H1 (cell line): ENCODE measurements at regions not wholly inside any gene's neighbourhood (a gene's known extent, or its start where the extent isn't known, plus 50 kb on each side); places are given as distances from the start of the nearest gene placed in this dataset.

ENCODE experiments used
- CTCF ChIA-PET: fragments of 300-600 bp; sonication (Branson Sonifier 250); formaldehyde crosslinking; loops from one replicate; lab custom pipeline; 2021; ENCODE audit not compliant: partially characterized antibody; lab: Charles Lee
- POLR2A ChIA-PET: fragments of 300-600 bp; sonication (Branson Sonifier 250); formaldehyde crosslinking; loops from one replicate; lab custom pipeline; 2021; ENCODE audit warnings: inconsistent platforms; ENCODE audit not compliant: partially characterized antibody; lab: Charles Lee
- DNase-seq, 2 experiments: peaks; one replicate each; pipeline versions ENCODE4 v3.0.0 to v3.0.0-alpha.2; 2010 to 2022; ENCODE audit warnings: low spot score in 2 of 2, low read depth in 1 of 2, mixed read lengths in 1 of 2
- FAIRE-seq: peaks from 2 replicates; lab custom pipeline; 2011; peaks lifted over from hg19 to GRCh38; lab: Jason Lieb, UNC
- H2AFZ ChIP-seq: 2 replicates; pipeline ENCODE4 v1.8.1; 2012; ENCODE audit warnings: low read length, inconsistent platforms
- H2AK5ac ChIP-seq: 2 replicates; pipeline ENCODE4 v1.6.1; 2013; ENCODE audit warnings: low read depth, low read length
- H2BK120ac ChIP-seq: replicated peaks from 2 replicates; pipeline ENCODE3; 2013; ENCODE audit warnings: low read depth, low read length, inconsistent platforms
- H2BK12ac ChIP-seq: 2 replicates; pipeline ENCODE4 v1.6.1; 2013; ENCODE audit warnings: low read depth, low read length
- H2BK15ac ChIP-seq: 2 replicates; pipeline ENCODE4 v1.6.1; 2013; ENCODE audit warnings: low read length
- H2BK20ac ChIP-seq: 2 replicates; pipeline ENCODE4 v1.6.1; 2013; ENCODE audit warnings: low read length
- H2BK5ac ChIP-seq: 2 replicates; pipeline ENCODE4 v1.6.1; 2013; ENCODE audit warnings: low read depth, low read length
- H3K14ac ChIP-seq: 2 replicates; pipeline ENCODE4 v1.6.1; 2013; ENCODE audit warnings: inconsistent platforms; ENCODE audit not compliant: insufficient read length
- H3K18ac ChIP-seq: 2 replicates; pipeline ENCODE4 v1.6.1; 2013; ENCODE audit warnings: low read length; ENCODE audit errors: extremely low read depth
- H3K23ac ChIP-seq: 2 replicates; pipeline ENCODE4 v1.6.1; 2013; ENCODE audit warnings: inconsistent platforms; ENCODE audit not compliant: insufficient read length
- H3K23me2 ChIP-seq: 2 replicates; pipeline ENCODE4 v1.6.1; 2013; ENCODE audit warnings: low read depth, low read length
- H3K27ac ChIP-seq: 2 replicates; pipeline ENCODE4 v1.6.1; 2011; ENCODE audit warnings: low read depth, low read length, inconsistent platforms
- H3K27me3 ChIP-seq, 4 experiments: replicated peaks in 1 of 4; 1 replicate in 1 of 4; 2 replicates in 3 of 4; pipeline versions ENCODE4 v1.6.1 to v1.8.1; 2011 to 2013; ENCODE audit warnings: low read length in 3 of 4, mild to moderate bottlenecking in 3 of 4, inconsistent platforms in 2 of 4, mixed read lengths in 2 of 4, moderate library complexity in 1 of 4; ENCODE audit not compliant: control insufficient read depth in 3 of 4, insufficient read depth in 3 of 4; ENCODE audit errors: extremely low read depth in 1 of 4
- H3K36me3 ChIP-seq, 4 experiments: 2 replicates each; pipeline versions ENCODE4 v1.6.1 to v1.8.1; 2011 to 2013; ENCODE audit warnings: mild to moderate bottlenecking in 4 of 4, low read length in 3 of 4, moderate library complexity in 2 of 4, control low read depth in 1 of 4, inconsistent platforms in 1 of 4; ENCODE audit not compliant: insufficient read depth in 4 of 4, control insufficient read depth in 2 of 4
- H3K4ac ChIP-seq: replicated peaks from 2 replicates; pipeline ENCODE3; 2013; ENCODE audit warnings: low read length, low read depth, mixed read lengths, inconsistent platforms; ENCODE audit not compliant: insufficient read length
- H3K4me1 ChIP-seq, 4 experiments: replicated peaks in 1 of 4; 1 replicate in 1 of 4; 2 replicates in 3 of 4; pipeline versions ENCODE4 v1.6.1 to v1.8.1; 2011 to 2013; ENCODE audit warnings: low read length in 3 of 4, inconsistent platforms in 2 of 4, mixed read lengths in 1 of 4; ENCODE audit not compliant: insufficient read depth in 4 of 4, control insufficient read depth in 3 of 4
- H3K4me2 ChIP-seq, 2 experiments: 2 replicates each; pipeline versions ENCODE4 v1.6.1 to v1.8.1; 2011 to 2013; ENCODE audit warnings: low read depth in 2 of 2, low read length in 2 of 2, control low read depth in 1 of 2, inconsistent platforms in 1 of 2, mild to moderate bottlenecking in 1 of 2; ENCODE audit not compliant: insufficient read depth in 1 of 2
- H3K4me3 ChIP-seq, 4 experiments: fragments of 200-600, 300-600 bp in 1 of 4; sonication (generic), shearing (Covaris generic), sonication (Bioruptor Twin) in 1 of 4; 2 replicates each; pipeline versions ENCODE4 v1.5.1 to v1.8.1; 2011 to 2016; ENCODE audit warnings: low read length in 4 of 4, low read depth in 3 of 4, control low read depth in 2 of 4, inconsistent platforms in 2 of 4, mild to moderate bottlenecking in 2 of 4, mixed read lengths in 1 of 4, moderate library complexity in 1 of 4; ENCODE audit not compliant: insufficient read depth in 2 of 4; ENCODE audit errors: extremely low read depth in 1 of 4
- H3K56ac ChIP-seq: replicated peaks from 2 replicates; pipeline ENCODE3; 2013; ENCODE audit warnings: low read depth, mild to moderate bottlenecking, mixed read lengths, low read length, inconsistent platforms; ENCODE audit not compliant: insufficient read length
- H3K79me1 ChIP-seq: 2 replicates; pipeline ENCODE4 v1.6.1; 2013; ENCODE audit warnings: low read depth, low read length, control low read depth
- H3K79me2 ChIP-seq, 2 experiments: 2 replicates each; pipeline versions ENCODE4 v1.6.1 to v1.8.1; 2012 to 2013; ENCODE audit warnings: low read length in 2 of 2, mild to moderate bottlenecking in 2 of 2, inconsistent platforms in 1 of 2; ENCODE audit not compliant: insufficient read depth in 2 of 2, control insufficient read depth in 1 of 2
- H3K9ac ChIP-seq, 4 experiments: replicated peaks in 1 of 4; 1 replicate in 1 of 4; 2 replicates in 3 of 4; pipeline versions ENCODE4 v1.6.1 to v1.8.1; 2011 to 2013; ENCODE audit warnings: low read depth in 3 of 4, low read length in 3 of 4, control low read depth in 2 of 4, mild to moderate bottlenecking in 2 of 4, moderate library complexity in 2 of 4, inconsistent platforms in 1 of 4; ENCODE audit errors: extremely low read depth in 1 of 4
- H3K9me3 ChIP-seq, 2 experiments: 2 replicates each; pipeline versions ENCODE4 v1.6.1 to v1.8.1; 2012 to 2013; ENCODE audit warnings: mild to moderate bottlenecking in 2 of 2, moderate library complexity in 2 of 2, control low read depth in 1 of 2, inconsistent platforms in 1 of 2, low read depth in 1 of 2, low read length in 1 of 2, mixed read lengths in 1 of 2; ENCODE audit not compliant: insufficient read depth in 2 of 2
- H4K20me1 ChIP-seq, 2 experiments: replicated peaks in 1 of 2; 2 replicates each; pipeline versions ENCODE3 to v1.8.1; 2011 to 2013; ENCODE audit warnings: inconsistent platforms in 2 of 2, low read length in 2 of 2, mild to moderate bottlenecking in 1 of 2; ENCODE audit not compliant: insufficient read depth in 2 of 2, control insufficient read depth in 1 of 2
- H4K5ac ChIP-seq: 2 replicates; pipeline ENCODE4 v1.6.1; 2013; ENCODE audit warnings: low read length, low read depth, mixed read lengths, inconsistent platforms; ENCODE audit not compliant: insufficient read length
- H4K8ac ChIP-seq: 2 replicates; pipeline ENCODE4 v1.8.0; 2013; ENCODE audit warnings: mild to moderate bottlenecking, moderate library complexity, low read length, inconsistent platforms; ENCODE audit not compliant: insufficient read depth; ENCODE audit errors: extremely low read depth
- H4K91ac ChIP-seq: replicated peaks from 2 replicates; pipeline ENCODE3; 2013; ENCODE audit warnings: low read length, mixed read lengths, inconsistent platforms; ENCODE audit not compliant: insufficient read length
- BRCA1 ChIP-seq: IDR thresholded peaks from 2 replicates; pipeline ENCODE4 v1.6.1; 2012; ENCODE audit warnings: low read depth, low read length, improper control_type of control experiment
- CHD2 ChIP-seq: IDR thresholded peaks from 2 replicates; pipeline ENCODE4 v1.6.1; 2012; ENCODE audit warnings: low read length, improper control_type of control experiment
- CTBP2 ChIP-seq: IDR thresholded peaks from 2 replicates; pipeline ENCODE4 v1.7.0; 2011; ENCODE audit warnings: borderline replicate concordance, mild to moderate bottlenecking, moderate library complexity, mixed read lengths, low read length; ENCODE audit not compliant: insufficient read depth, insufficient read length
- FOSL1 ChIP-seq: IDR thresholded peaks from 2 replicates; pipeline ENCODE4 v1.6.1; 2011; ENCODE audit warnings: mild to moderate bottlenecking, low read depth, low read length, moderate library complexity; ENCODE audit not compliant: insufficient read depth
- GABPA ChIP-seq: IDR thresholded peaks from 2 replicates; pipeline ENCODE4 v1.6.1; 2011; ENCODE audit warnings: mild to moderate bottlenecking, low read length, moderate library complexity, borderline replicate concordance; ENCODE audit not compliant: insufficient read depth
- HDAC2 ChIP-seq, 2 experiments: fragments of 300-600 bp in 1 of 2; sonication (generic) in 1 of 2; IDR thresholded peaks; 2 replicates each; pipeline ENCODE4 v1.6.1; 2011 to 2012; ENCODE audit warnings: low read depth in 2 of 2, low read length in 2 of 2, mild to moderate bottlenecking in 2 of 2, moderate library complexity in 2 of 2, borderline replicate concordance in 1 of 2, inconsistent platforms in 1 of 2
- HDAC6 ChIP-seq: IDR thresholded peaks from one replicate; pipeline ENCODE4 v1.7.1; 2012; ENCODE audit warnings: low read depth, mild to moderate bottlenecking, inconsistent platforms, low read length, moderate library complexity
- JUND ChIP-seq: IDR thresholded peaks from 2 replicates; pipeline ENCODE4 v1.6.1; 2011; ENCODE audit warnings: mild to moderate bottlenecking, improper control_type of control experiment, low read length
- MAFK ChIP-seq: IDR thresholded peaks from 2 replicates; pipeline ENCODE4 v1.6.1; 2012; ENCODE audit warnings: low read depth, mild to moderate bottlenecking, improper control_type of control experiment, low read length
- NANOG ChIP-seq: IDR thresholded peaks from 2 replicates; pipeline ENCODE4 v1.6.1; 2011; ENCODE audit warnings: low read length, low read depth, mild to moderate bottlenecking, inconsistent platforms; ENCODE audit not compliant: insufficient read depth, poor library complexity, severe bottlenecking
- NRF1 ChIP-seq: IDR thresholded peaks from 2 replicates; pipeline ENCODE4 v1.6.1; 2011; ENCODE audit warnings: mild to moderate bottlenecking, low read depth, low read length, improper control_type of control experiment
- SRF ChIP-seq: IDR thresholded peaks from 2 replicates; pipeline ENCODE4 v1.6.1; 2011; ENCODE audit warnings: mild to moderate bottlenecking, low read depth, low read length, moderate library complexity
- TBP ChIP-seq: IDR thresholded peaks from 2 replicates; pipeline ENCODE4 v1.6.1; 2011; ENCODE audit warnings: low read depth, low read length, improper control_type of control experiment
- YY1 ChIP-seq: IDR thresholded peaks from 2 replicates; pipeline ENCODE4 v1.6.1; 2011; ENCODE audit warnings: low read depth, mild to moderate bottlenecking, low read length
- WGBS, 2 experiments: shearing (Covaris generic) in 1 of 2; methylation state at CpG; one replicate each; pipeline versions ENCODE4 v1.1.6 to v1.1.7; 2013 to 2015; ENCODE audit warnings: low lambda C conversion rate in 2 of 2, mixed read lengths in 2 of 2, inconsistent platforms in 1 of 2, low coverage in 1 of 2, missing lambda C conversion rate in 1 of 2; ENCODE audit not compliant: insufficient replicate concordance in 2 of 2, insufficient coverage in 1 of 2, insufficient read length in 1 of 2; ENCODE audit errors: extremely low coverage in 1 of 2, missing lambda C conversion rate in 1 of 2; 5-methylcytosine and 5-hydroxymethylcytosine counted together

DNA sequence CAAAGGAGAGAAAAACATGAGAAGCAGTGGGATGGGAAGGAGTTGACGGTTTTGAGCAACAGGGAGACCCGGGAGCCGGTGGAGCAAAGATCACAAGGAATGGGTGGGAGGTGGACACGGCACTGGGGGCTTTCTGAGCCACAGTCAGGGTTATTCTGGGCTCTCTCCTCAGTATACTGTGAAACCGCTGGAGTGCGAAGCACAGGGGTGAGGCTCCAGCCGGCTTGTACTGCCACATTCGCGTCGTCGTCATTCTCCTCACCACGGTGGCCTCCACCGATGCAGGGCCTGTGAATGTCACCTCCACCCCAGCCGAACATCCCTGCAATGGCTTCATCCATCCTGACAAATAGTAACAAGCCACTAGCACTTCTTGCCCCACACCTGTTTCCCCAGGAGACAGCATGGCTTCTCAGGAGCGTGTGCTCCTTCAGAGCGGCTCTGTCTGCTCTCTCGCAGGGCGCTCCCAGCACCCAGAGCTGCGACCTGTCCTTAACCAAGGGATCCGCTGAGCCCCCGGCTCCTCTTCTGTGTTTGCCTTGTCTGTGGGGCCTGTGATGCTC lies 1165.3 kb downstream of the TBC1D22A start:
- TF ChIP-seq MAFK (no peak), HDAC2 (IDR thresholded peaks at IDR 0.05; ENCODE audit: borderline replicate concordance in 1 of 2, low read depth in 2 of 2, low read length in 2 of 2) (no peak), NRF1 (no peak), FOSL1 (no peak), GABPA (no peak), SRF (no peak), CHD2 (no peak), NANOG (no peak), JUND (no peak), CTBP2 (no peak), BRCA1 (no peak), YY1 (no peak), TBP (no peak), HDAC6 (no peak)
- ChIA-PET POLR2A (interaction anchor here (0.7 kb wide), 1 partner anchor 19 kb away, joined by 5 read pairs; no protein-coding TSS in a partner anchor), CTCF (no interaction called here)
- Histone ChIP-seq H2AFZ (no peak overlapping the region), H3K9ac (no peak overlapping the region), H3K36me3 (no peaks in the 10 kb centered on the region; a peak in 1 of 8 replicates), H3K27ac (no peak overlapping the region), H3K14ac (no peak overlapping the region), H4K8ac (no peak overlapping the region), H4K5ac (no peak overlapping the region), H2BK120ac (no peak overlapping the region), H2BK5ac (no peak overlapping the region), H3K23me2 (no peaks in the 10 kb centered on the region), H3K27me3 (no peaks in the 10 kb centered on the region; a peak in 1 of 7 replicates), H4K91ac (no peak overlapping the region), H3K4me1 (no peaks in the 10 kb centered on the region), H2BK15ac (no peak overlapping the region), H2AK5ac (no peak overlapping the region), H3K4ac (no peak overlapping the region), H3K79me2 (no peaks in the 10 kb centered on the region), H3K4me2 (no peak overlapping the region), H2BK20ac (no peak overlapping the region), H4K20me1 (no peaks in the 10 kb centered on the region), H3K18ac (no peak overlapping the region), H3K4me3 (no peak overlapping the region), H3K9me3 (peaks cover 59 to 75% of the 10 kb centered on the region in 2 experiments), H3K23ac (no peak overlapping the region), H3K79me1 (no peaks in the 10 kb centered on the region), H3K56ac (no peak overlapping the region), H2BK12ac (no peak overlapping the region)
- 92% methylated on average over 20 of the region's 21 CpGs; no CpG with 5 or more reads in 1 of the 2 experiments for WGBS, 2 experiments
- no peak for FAIRE-seq
- no peak for DNase-seq
